GM15510 (cell line): ENCODE measurements at regions not wholly inside any gene's neighbourhood (a gene's known extent, or its start where the extent isn't known, plus 50 kb on each side); places are given as distances from the start of the nearest gene placed in this dataset.

Experiments used
- POLR2A ChIP-seq: IDR thresholded peaks from 3 replicates; pipeline ENCODE4 v1.6.1; 2011; ENCODE audit warnings: borderline replicate concordance; ENCODE audit not compliant: insufficient read length; ENCODE audit errors: extremely low read depth

DNA sequence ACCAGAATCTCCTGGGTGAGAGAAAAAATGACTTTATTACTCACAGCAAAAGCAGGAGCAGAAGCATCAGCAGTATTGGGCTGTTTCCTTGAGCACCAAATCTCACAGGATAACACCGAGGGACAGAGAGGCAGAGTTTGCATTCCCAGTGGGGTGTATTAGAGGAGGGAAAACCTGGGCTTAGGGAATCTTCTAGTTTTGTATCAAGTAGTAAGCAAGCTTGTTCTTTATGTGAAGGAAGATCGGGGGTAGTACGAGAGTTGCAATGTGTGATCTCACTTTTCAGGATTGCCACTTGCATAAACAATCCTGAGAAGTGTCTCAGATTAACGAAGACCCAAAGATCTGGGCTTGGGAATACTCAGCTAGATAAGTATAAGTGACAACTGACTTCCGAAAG lies 1163.0 kb downstream of the TAF11L14 start:
- TF ChIP-seq POLR2A = no peak

DNA sequence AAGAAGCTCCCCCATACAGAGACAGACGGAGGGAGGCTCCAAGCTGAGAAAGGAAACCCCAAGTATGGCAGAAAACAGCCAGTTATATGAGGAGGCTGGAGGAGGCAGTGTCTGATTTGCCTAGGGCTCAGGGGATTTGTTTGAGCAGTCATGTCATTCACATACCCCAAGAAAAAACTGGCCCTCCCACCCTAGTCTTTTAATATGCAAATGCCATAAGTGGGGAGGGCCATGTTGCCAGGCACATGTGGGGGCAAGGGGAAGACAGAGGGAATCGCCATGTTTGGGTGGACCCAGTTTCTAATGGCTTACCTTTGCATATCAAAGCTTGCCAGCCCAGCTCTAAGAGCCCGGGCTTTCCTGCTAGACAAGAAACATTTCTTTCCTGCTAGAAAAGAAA lies 1163.8 kb downstream of the TAF11L14 start:
- no peak for TF ChIP-seq POLR2A

GRCh38 chr5:18799482-18800128 lies 1165.3 kb downstream of the TAF11L14 start:
- TF ChIP-seq POLR2A = no peak

GRCh38 chr5:18800293-18801025 lies 1166.2 kb downstream of the TAF11L14 start:
- no peak for TF ChIP-seq POLR2A

DNA sequence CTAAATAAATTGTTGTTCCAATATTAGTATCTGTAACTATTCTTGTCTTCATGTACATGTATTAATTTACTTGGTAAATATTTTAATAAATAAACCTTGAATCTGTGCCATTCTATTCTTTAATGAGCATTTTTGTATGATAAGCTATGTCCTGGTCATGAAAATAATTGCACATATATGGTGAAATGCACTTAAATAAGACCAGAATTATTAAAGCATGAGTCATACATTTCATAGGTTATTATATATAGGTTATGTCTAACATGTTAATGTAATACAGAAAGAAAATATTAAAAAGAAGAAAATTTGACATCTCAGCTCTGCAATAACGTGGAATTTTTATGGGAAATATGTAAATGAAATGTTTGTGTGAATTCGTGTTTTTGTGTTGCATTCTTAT lies 1168.1 kb downstream of the TAF11L14 start:
- TF ChIP-seq POLR2A = no peak

DNA sequence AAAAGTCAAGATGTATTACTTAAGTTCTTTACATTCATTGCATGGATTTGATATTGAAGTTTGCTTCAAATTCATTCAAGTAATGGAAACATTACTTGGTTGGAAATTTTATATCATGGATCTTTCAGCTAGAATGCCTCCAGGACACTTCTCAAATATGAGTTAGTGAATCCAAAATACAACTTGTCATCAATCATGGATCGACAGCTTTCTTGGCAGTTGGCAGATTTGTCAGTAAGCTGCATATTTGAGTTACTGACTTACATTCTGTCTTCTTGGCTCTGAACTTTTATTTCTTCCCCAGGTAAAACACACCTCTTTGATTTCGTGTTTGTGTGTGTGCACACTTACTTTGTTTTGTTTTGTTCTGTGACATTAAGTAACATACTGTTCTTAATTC lies 1171.1 kb downstream of the TAF11L14 start:
- TF ChIP-seq POLR2A = no peak

GRCh38 chr5:18807256-18808149 lies 1173.2 kb downstream of the TAF11L14 start:
- TF ChIP-seq POLR2A = no peak

DNA sequence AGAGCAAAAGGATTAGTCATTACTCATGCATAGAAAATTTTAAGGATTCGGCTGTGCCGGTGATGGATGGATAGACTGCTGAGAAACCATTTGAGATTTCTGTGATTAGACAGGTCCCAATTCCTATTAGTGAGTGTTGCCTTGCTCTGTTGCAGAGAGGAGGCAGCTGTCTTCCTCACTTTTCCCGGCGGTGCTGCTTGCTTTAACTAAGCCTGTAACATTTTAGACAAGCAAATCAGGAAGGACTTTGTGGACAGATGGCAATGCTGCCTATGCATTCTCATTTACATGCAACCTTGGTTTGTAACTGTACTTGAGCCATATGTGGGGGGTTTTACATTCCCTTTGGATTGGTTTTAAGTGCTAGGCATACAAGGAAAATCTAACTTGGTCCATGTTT lies 1176.3 kb downstream of the CDH18 start:
- TF ChIP-seq POLR2A = no peak

- TF ChIP-seq POLR2A = no peak
Observed at GRCh38 chr5:18828351-18828750, 1159.6 kb downstream of the CDH18 start.

GRCh38 chr5:18829539-18829938 lies 1158.5 kb downstream of the CDH18 start:
- TF ChIP-seq POLR2A = no peak

DNA sequence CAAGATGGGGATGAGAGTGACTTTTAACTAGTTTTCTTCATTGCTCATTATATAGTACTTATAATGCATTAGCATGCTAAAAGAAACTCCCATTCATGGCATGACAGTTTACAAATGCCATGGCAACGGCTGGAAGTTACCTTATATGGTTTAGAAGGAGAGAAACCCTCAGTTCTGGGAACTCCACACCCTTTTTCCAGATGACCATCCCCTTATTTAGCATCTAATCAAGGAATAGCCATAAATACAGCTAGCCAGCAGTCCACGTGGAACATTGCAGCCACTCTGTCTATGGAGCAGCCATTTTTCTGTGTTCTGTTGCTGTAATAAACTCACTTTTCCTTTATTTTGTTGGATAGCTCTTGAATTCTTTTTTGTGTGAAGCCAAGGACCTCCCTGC lies 1137.8 kb downstream of the CDH18 start:
- no peak for TF ChIP-seq POLR2A

DNA sequence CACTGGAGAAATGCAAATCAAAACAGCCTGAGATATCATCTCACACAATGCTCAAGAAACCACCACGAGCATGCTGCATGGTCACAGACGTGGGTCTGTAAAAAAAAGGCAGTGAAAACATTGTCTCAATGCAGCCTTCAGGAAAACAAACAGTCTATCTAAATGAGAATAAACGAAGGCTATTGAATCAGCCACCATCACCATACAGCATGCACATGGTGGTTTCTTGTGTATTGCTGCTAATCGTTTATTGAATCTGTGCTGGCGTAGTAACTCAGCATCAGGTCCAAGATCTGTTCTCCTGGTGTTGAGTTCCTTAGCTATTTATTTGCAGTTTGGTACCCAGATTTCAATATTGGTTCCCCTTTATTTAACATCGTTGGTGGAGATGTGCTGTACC lies 1115.0 kb downstream of the CDH18 start:
- no peak for TF ChIP-seq POLR2A

GRCh38 chr5:18876565-18876964 lies 1111.4 kb downstream of the CDH18 start:
- no peak for TF ChIP-seq POLR2A

DNA sequence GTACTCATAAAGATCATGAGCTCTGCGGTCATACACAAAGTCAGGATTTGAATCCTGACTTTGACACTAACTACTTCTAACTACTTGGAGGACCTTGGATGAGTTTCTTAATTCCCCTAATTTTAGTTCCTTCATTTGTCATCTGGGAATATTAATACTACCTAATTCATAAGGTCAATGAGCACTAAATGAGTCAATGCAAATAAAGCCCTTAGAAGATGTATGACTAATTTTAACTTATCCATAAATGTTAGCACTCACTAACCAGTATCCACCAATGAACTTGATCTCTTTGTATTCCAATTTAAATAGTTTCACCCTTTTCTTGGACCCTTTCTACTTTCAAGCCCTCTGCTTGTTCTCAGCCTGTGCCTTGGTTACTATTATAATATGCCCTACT lies 1106.4 kb downstream of the CDH18 start:
- no peak for TF ChIP-seq POLR2A

- TF ChIP-seq POLR2A = no peak
Observed at GRCh38 chr5:18882154-18882553, 1105.8 kb downstream of the CDH18 start.
